IPS-18c (cell line): ENCODE measurements at regions not wholly inside any gene's neighbourhood (a gene's known extent, or its start where the extent isn't known, plus 50 kb on each side); places are given as distances from the start of the nearest gene placed in this dataset.

ENCODE experiments used
- H3K4me3 ChIP-seq: 2 replicates; pipeline ENCODE4 v1.7.0; 2013; ENCODE audit warnings: low read depth, mild to moderate bottlenecking, low read length, moderate library complexity; ENCODE audit not compliant: insufficient read depth
- H3K9me3 ChIP-seq: one replicate; pipeline ENCODE4 v1.6.1; 2013; ENCODE audit warnings: mild to moderate bottlenecking, low read length, moderate library complexity; ENCODE audit not compliant: control insufficient read depth, insufficient read depth

- H3K9me3 ChIP-seq = no peaks in the 10 kb centered on the region
- no peak overlapping the region for H3K4me3 ChIP-seq
Measured at GRCh38 chr2:104768694-104769093, 85.2 kb upstream of the POU3F3 start.

GRCh38 chr2:104769096-104769495 lies 84.8 kb upstream of the POU3F3 start:
- H3K9me3 ChIP-seq = no peaks in the 10 kb centered on the region
- H3K4me3 ChIP-seq = no peak overlapping the region

GRCh38 chr2:104772996-104773395 lies 80.9 kb upstream of the POU3F3 start:
- no peak overlapping the region for H3K4me3 ChIP-seq
- H3K9me3 ChIP-seq = no peaks in the 10 kb centered on the region

GRCh38 chr2:104774631-104775030 lies 79.3 kb upstream of the POU3F3 start:
- Histone ChIP-seq H3K9me3 (no peaks in the 10 kb centered on the region), H3K4me3 (no peak overlapping the region)

GRCh38 chr2:104777721-104778120 lies 76.2 kb upstream of the POU3F3 start:
- H3K9me3 ChIP-seq = no peaks in the 10 kb centered on the region
- H3K4me3 ChIP-seq = no peak overlapping the region

GRCh38 chr2:104781151-104781550 lies 72.8 kb upstream of the POU3F3 start:
- H3K4me3 ChIP-seq = no peak overlapping the region
- no peaks in the 10 kb centered on the region for H3K9me3 ChIP-seq

- no peaks in the 10 kb centered on the region for H3K9me3 ChIP-seq
Measured at GRCh38 chr2:104784264-104784663, 69.7 kb upstream of the POU3F3 start.

GRCh38 chr2:104786204-104786603 lies 67.7 kb upstream of the POU3F3 start:
- Histone ChIP-seq H3K4me3 (no peak overlapping the region), H3K9me3 (no peaks in the 10 kb centered on the region)

More at GRCh38 chr2:104784264-104784663, 69.7 kb upstream of the POU3F3 start:
- no peak overlapping the region for H3K4me3 ChIP-seq

- H3K9me3 ChIP-seq = no peaks in the 10 kb centered on the region
- H3K4me3 ChIP-seq = no peak overlapping the region
Measured at GRCh38 chr2:104786821-104787220, 67.1 kb upstream of the POU3F3 start.

GRCh38 chr2:104787298-104788065 lies 66.4 kb upstream of the POU3F3 start:
- H3K4me3 ChIP-seq = no peak overlapping the region
- no peaks in the 10 kb centered on the region for H3K9me3 ChIP-seq

GRCh38 chr2:104788742-104789455 lies 65.0 kb upstream of the POU3F3 start:
- no peak overlapping the region for H3K4me3 ChIP-seq

GRCh38 chr2:104790100-104790811 lies 63.7 kb upstream of the POU3F3 start:
- H3K9me3 ChIP-seq = no peaks in the 10 kb centered on the region

More at GRCh38 chr2:104788742-104789455, 65.0 kb upstream of the POU3F3 start:
- H3K9me3 ChIP-seq = no peaks in the 10 kb centered on the region

GRCh38 chr2:104790901-104791495 lies 62.9 kb upstream of the POU3F3 start:
- Histone ChIP-seq H3K4me3 (no peak overlapping the region), H3K9me3 (no peaks in the 10 kb centered on the region)

More at GRCh38 chr2:104790100-104790811, 63.7 kb upstream of the POU3F3 start:
- no peak overlapping the region for H3K4me3 ChIP-seq

GRCh38 chr2:104793966-104794365 lies 59.9 kb upstream of the POU3F3 start:
- H3K4me3 ChIP-seq = no peak overlapping the region
- peaks cover 3% of the 10 kb centered on the region for H3K9me3 ChIP-seq

- Histone ChIP-seq H3K9me3 (peaks cover 3% of the 10 kb centered on the region), H3K4me3 (no peak overlapping the region)
Measured at GRCh38 chr2:104794441-104794840, 59.5 kb upstream of the POU3F3 start.
